GM21360 (cell line): ENCODE measurements at regions not wholly inside any gene's neighbourhood (a gene's known extent, or its start where the extent isn't known, plus 50 kb on each side); places are given as distances from the start of the nearest gene placed in this dataset.

Experiments used
- ATAC-seq: cut with Tn5 transposase; IDR thresholded peaks from one replicate; pipeline ENCODE4 v1.9.1; 2021; ENCODE audit warnings: mild to moderate bottlenecking, moderate library complexity; ENCODE audit not compliant: unreplicated experiment

GRCh38 chr12:98453070-98453469, 62.3 kb upstream of the TMPO start:
- no peak for ATAC-seq

GRCh38 chr12:98453492-98453891, 61.9 kb upstream of the TMPO start:
- no peak for ATAC-seq

GRCh38 chr12:98456041-98456440, 59.3 kb upstream of the TMPO start:
- ATAC-seq, result no peak

- ATAC-seq, result no peak
Observed at GRCh38 chr12:98456576-98457573, 58.5 kb upstream of the TMPO start.

- no peak for ATAC-seq
Observed at GRCh38 chr12:98464190-98464589, 51.2 kb upstream of the TMPO start.

GRCh38 chr12:98465505-98465904, 49.9 kb upstream of the TMPO start:
- no peak for ATAC-seq
